ENCODE measurements at regions not wholly inside any gene's neighbourhood (a gene's known extent, or its start where the extent isn't known, plus 50 kb on each side); places are given as distances from the start of the nearest gene placed in this dataset.

- no peak for TF ChIP-seq ZFX (IDR thresholded peaks at IDR 0.05; ENCODE audit: borderline replicate concordance)
- no peak for TF ChIP-seq CTCF (IDR thresholded peaks at IDR 0.05)
- H3K27ac ChIP-seq = no peak overlapping the region
These were observed 65.8 kb upstream of the STMND1 start for GRCh38 chr6:17036065-17036393.

DNA sequence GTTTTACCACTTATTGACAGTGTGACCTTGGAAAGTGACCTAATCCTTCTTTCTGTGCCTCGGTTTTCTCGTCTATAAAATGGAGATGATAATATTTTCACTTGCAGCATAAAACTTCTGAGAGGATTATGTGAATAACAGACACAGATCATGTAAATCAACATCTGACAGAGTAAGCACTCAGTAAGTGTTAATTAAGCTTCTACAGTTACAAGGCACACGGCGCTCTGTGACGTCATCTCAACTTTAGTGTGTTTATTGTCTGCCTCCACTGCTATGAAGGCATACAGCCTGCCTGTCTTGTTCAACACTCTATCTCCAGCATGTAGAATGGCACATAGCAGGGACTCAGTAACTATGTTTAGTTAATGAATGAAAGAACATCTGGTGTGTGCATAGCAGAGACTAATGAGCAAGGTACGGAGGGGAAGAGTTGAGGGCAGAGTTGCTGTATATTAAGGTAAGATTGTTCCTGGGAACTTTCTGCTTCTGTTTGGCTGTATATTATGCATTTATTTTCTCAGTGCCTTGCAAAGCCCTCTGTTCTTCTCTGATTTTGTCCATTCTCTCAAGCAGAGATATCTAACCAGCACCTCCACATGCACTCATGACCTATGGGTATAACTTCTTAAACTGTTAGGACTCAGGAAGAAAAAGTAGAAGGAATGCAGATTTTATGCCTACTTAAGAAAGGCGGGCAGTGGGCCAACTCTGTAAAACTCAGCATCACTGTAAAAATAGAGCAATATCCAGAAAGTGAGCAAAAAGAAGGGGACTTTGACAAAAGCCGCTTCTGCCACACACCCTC lies 66.4 kb upstream of the STMND1 start:
- no peak overlapping the region for H3K27ac ChIP-seq
- TF ChIP-seq ZFX (IDR thresholded peaks at IDR 0.05; ENCODE audit: borderline replicate concordance) = no peak
- no peak for TF ChIP-seq CTCF (IDR thresholded peaks at IDR 0.05)

- TF ChIP-seq CTCF (IDR thresholded peaks at IDR 0.05) (no peak), ZFX (IDR thresholded peaks at IDR 0.05; ENCODE audit: borderline replicate concordance) (no peak)
- H3K27ac ChIP-seq = no peak overlapping the region
These were observed 68.1 kb upstream of the STMND1 start for GRCh38 chr6:17033746-17034145.

GRCh38 chr6:17032988-17033634 lies 68.7 kb upstream of the STMND1 start:
- no peak overlapping the region for H3K27ac ChIP-seq

GRCh38 chr6:17032590-17032987 lies 69.3 kb upstream of the STMND1 start:
- no peak overlapping the region for H3K27ac ChIP-seq
- TF ChIP-seq CTCF (IDR thresholded peaks at IDR 0.05) (no peak), ZFX (IDR thresholded peaks at IDR 0.05; ENCODE audit: borderline replicate concordance) (no peak)

More at GRCh38 chr6:17032988-17033634, 68.7 kb upstream of the STMND1 start:
- TF ChIP-seq ZFX (IDR thresholded peaks at IDR 0.05; ENCODE audit: borderline replicate concordance) (no peak), CTCF (IDR thresholded peaks at IDR 0.05) (no peak)

DNA sequence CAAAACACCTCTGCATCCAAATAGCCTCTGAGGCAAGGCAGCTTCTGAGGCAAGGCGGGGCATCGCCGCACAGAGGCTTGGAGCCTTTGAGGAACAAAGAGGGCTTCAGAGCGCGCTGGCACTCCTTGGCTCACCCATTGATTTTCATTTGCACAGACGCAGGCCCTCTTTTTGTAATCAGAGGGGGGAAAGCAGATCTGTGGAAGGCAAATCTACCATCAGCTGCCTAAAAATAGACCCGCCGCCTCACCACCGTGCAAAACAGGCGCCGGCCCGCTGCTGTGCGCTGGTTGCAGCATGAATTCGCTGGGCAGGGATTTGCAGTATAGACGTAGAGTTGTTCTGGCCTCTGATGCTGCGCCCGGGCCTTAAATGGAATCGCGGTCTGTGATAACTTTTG lies 69.9 kb upstream of the STMND1 start:
- no peak for TF ChIP-seq CTCF (IDR thresholded peaks at IDR 0.05)
- TF ChIP-seq ZFX (IDR thresholded peaks at IDR 0.05; ENCODE audit: borderline replicate concordance) = no peak
- H3K27ac ChIP-seq = no peak overlapping the region

GRCh38 chr6:17027441-17027840 lies 74.4 kb upstream of the STMND1 start:
- TF ChIP-seq CTCF (IDR thresholded peaks at IDR 0.05) (no peak), ZFX (IDR thresholded peaks at IDR 0.05; ENCODE audit: borderline replicate concordance) (no peak)
- H3K27ac ChIP-seq = no peak overlapping the region

Measured in 22Rv1 (cell line).